Posterior cingulate gyrus (tissue), 11 donors: ENCODE measurements at regions not wholly inside any gene's neighbourhood (a gene's known extent, or its start where the extent isn't known, plus 50 kb on each side); places are given as distances from the start of the nearest gene placed in this dataset.

Experiments used
- DNase-seq, 10 donors: peaks; one replicate each; pipeline versions ENCODE4 v3.0.0 to v3.0.0-alpha.2; 2020 to 2021; ENCODE audit warnings: mixed read lengths in 3 of 10
- intact Hi-C: fragments of 100-400 bp; cut with DNase I; formaldehyde crosslinking; loops from one replicate; pipeline ENCODE4 v1.15.1; 2023

GRCh38 chr11:11020747-11021149 lies 162.9 kb upstream of the ZBED5 start:
- no peak for DNase-seq

GRCh38 chr11:11020219-11020726 lies 162.4 kb upstream of the ZBED5 start:
- DNase-seq: no peak
- intact Hi-C loops: loop anchor here (5.0 kb wide), 1 partner anchor 228 kb away; no protein-coding TSS in a partner anchor

More at GRCh38 chr11:11020747-11021149, 162.9 kb upstream of the ZBED5 start:
- intact Hi-C loops: loop anchor here (5.0 kb wide), 1 partner anchor 228 kb away; no protein-coding TSS in a partner anchor

- DNase-seq: no peak
- intact Hi-C loops: no loop called here
These were observed 159.1 kb upstream of the ZBED5 start for GRCh38 chr11:11016943-11017342.

GRCh38 chr11:11016068-11016467 lies 158.2 kb upstream of the ZBED5 start:
- intact Hi-C loops: no loop called here
- no peak for DNase-seq

- no peak for DNase-seq
- intact Hi-C loops: no loop called here
These were observed 153.8 kb upstream of the ZBED5 start for GRCh38 chr11:11011617-11012016.

- intact Hi-C loops: no loop called here
- DNase-seq: peak in 5 of 10 donors; percentile 26 to 86 (median 37)
These were observed 152.8 kb upstream of the ZBED5 start for GRCh38 chr11:11010624-11011127.

DNA sequence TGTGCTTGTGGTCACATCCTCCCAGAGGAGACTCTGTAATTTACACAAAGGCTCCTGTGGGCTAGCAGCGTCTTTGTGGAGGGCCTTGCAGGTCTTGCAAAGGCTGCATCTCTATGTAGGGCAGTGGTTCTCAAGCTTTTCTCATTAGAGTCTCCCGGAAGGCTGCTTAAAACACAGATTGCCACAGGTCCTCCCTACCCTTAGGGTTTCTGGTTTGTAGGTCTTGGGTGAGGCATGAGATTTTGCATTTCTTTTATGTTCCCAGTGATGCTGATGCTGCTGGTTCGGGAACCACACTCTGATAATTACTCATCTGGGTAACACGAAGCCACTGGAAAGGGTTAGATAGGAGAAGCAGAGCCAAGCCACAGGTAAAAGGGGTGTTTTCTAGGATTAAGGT lies 151.3 kb upstream of the ZBED5 start:
- no peak for DNase-seq
- intact Hi-C loops: no loop called here

DNA sequence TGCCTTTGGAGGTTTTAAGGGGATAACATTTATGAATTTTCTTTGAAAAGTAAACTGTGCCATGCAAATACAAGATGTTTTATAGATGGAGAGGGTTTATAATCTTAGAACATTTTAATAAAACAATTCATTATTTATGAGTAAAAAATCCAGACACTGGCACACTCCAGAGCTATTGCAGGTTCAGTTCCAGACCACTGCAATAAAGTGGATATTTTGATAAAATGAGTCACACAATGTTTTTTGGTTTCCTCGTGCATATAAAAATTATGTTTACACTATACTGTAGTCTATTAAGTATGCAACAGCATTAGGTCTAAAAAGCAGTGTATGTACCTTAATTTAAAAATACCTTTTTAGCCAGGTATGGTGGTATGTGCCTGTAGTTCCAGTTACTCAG lies 146.2 kb upstream of the ZBED5 start:
- no peak for DNase-seq
- intact Hi-C loops: no loop called here

- DNase-seq: no peak
- intact Hi-C loops: no loop called here
These were observed 145.4 kb upstream of the ZBED5 start for GRCh38 chr11:11003226-11003625.

DNA sequence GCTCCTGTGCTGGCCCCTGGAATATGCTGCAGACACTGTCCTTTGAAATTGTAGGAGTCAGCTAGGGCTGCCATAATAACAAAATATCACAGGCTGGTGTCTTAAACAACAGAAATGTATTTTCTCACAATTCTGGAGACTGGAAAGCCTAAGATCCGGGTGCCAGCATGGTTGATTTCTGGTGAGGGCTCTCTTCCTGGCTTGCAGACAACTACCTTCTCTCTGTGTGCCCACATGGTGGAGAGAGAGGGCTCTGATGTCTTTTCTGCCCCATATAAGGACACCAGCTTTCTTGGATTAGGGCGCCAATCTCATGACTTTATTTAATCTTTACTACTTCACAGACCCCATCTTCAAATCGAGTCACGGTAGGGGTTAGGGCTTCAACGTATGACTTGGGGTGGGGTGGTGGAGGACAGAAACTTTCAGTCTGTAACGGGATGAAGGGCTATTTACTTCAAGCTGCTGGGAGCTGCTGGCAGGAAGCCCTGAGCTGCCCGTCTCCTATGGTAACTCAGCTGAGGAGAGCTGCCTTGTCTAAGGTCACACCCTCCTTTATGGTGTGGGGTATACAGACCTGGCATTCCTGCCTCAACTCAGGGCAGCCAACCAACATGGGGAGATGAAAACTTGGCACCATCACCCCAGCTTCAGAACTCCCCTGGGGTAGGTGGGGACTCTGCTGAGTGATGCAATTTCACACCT lies 142.9 kb upstream of the ZBED5 start:
- no peak for DNase-seq

DNA sequence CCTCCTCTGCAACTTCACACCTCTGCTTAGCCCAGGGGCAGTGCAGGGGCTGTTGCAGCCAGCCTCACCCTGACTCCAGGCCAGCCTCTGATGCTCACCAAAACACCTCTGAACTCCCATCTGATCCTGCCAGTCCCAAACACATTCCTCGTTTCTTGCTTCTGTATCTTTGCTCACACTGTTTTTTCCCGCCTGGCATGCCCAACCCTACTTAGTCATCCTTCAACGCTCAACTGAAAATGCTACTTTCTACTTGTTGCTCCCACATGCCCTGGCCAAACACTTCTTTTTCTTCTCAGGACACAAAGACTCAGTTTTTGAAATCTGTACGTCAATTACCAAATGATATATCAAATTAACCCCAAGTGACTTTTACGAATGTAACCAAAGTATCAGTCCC lies 140.8 kb upstream of the ZBED5 start:
- intact Hi-C loops: no loop called here
- DNase-seq: no peak

More for the DNA sequence above, 142.9 kb upstream of the ZBED5 start:
- intact Hi-C loops: no loop called here

GRCh38 chr11:10996678-10997077 lies 138.8 kb upstream of the ZBED5 start:
- intact Hi-C loops: no loop called here
- no peak for DNase-seq

DNA sequence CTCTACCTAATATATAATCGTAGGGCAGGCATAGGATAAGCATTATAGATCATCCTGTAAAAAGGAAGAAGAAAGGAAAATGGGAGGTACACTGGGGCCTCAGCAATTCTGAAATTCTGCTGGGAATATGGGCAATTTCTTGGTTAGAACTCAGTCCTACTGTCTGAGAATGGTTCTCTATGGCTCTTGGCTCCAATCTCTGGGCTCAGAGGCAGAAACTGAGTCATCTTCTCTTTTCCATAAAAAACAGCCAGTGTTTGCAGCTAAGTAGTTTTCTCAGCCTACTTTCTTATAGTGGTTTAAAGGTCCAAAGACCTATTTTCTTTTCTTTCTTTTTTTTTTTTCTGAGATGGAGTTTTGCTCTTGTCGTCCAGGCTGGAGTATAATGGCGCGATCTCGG lies 135.8 kb upstream of the ZBED5 start:
- intact Hi-C loops: no loop called here
- DNase-seq: no peak

DNA sequence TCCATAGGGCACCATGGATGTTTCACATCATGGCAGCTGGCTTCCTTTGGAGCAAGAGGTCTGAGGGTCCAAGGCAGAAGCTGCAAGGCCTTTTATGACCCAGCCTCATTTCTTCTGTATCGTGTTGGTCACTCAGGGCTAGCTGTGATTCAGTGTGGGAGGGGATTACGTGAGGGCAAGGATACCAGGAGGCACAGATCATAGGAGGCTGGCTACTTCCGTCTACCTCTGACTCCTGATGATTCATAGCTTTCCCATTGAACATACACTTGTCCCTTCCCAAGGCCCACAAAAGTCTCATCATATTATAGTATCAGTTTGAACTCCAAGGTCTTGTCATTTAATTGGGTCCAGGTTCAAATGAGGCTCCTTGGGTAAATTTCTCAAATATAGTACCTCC lies 135.3 kb upstream of the ZBED5 start:
- intact Hi-C loops: no loop called here
- no peak for DNase-seq

DNA sequence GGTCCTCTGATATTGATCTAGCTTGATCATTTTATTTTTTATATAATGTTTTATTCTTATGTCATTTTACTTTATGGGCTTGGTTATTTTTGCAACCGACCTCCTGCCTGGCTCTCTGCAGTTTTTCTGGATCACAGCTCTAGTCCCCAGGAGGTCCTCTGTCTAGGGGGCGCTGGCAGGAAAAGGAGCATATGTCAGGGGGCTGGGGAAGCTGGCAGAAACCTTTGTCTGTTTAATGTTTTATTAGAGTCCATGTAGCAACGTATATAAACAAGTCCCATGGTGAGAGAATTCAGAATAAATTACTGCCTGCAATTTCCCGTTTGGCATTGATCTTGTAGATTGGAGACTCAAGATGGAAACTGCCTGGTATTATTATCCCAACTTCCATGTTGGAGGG lies 133.5 kb upstream of the ZBED5 start:
- DNase-seq: no peak
- intact Hi-C loops: no loop called here

- intact Hi-C loops: no loop called here
- DNase-seq: no peak
These were observed 132.9 kb upstream of the ZBED5 start for GRCh38 chr11:10990637-10991193.

DNA sequence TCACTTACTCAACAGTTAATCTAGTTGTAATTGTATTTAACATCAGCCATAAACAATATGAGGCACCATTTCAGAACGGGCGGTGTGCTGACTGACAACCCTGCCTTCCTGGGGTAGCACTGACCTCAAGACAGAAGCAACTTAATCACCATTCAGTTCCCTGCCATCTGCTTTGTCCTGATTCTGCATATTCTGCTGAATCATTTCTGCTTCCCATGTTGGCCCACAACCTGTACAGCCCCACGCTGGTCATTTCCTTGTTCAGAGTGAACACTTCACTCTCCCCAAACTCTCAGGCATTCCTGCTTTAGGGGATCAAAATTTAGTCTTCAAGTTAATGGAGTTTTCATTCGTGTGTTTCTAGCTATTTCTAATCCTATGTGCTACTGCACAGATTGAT lies 132.3 kb upstream of the ZBED5 start:
- intact Hi-C loops: no loop called here
- DNase-seq: no peak

DNA sequence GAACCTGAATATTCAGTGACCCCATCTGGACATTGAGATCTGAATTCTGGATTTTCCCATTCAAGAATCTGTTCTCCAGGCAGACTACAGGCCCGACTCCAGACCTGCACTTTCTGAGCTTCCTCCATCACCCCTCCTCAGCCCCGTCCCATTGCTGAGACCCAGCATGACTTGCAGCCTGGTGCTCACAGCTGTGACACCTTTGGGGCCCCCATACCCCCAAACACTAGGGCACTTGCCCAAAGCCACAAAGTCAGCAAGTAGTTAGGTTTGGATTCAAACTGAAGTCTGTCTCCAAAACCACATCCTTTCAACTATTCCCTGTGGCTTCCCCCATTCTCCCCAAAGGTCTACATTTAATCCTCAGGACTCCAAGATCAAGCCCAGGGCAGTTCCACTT lies 128.2 kb upstream of the ZBED5 start:
- intact Hi-C loops: no loop called here

GRCh38 chr11:10984742-10985141 lies 126.9 kb upstream of the ZBED5 start:
- intact Hi-C loops: no loop called here
- DNase-seq: no peak

More for the DNA sequence above, 128.2 kb upstream of the ZBED5 start:
- DNase-seq: no peak

- intact Hi-C loops: no loop called here
- DNase-seq: no peak
These were observed 126.4 kb upstream of the ZBED5 start for GRCh38 chr11:10984250-10984649.

DNA sequence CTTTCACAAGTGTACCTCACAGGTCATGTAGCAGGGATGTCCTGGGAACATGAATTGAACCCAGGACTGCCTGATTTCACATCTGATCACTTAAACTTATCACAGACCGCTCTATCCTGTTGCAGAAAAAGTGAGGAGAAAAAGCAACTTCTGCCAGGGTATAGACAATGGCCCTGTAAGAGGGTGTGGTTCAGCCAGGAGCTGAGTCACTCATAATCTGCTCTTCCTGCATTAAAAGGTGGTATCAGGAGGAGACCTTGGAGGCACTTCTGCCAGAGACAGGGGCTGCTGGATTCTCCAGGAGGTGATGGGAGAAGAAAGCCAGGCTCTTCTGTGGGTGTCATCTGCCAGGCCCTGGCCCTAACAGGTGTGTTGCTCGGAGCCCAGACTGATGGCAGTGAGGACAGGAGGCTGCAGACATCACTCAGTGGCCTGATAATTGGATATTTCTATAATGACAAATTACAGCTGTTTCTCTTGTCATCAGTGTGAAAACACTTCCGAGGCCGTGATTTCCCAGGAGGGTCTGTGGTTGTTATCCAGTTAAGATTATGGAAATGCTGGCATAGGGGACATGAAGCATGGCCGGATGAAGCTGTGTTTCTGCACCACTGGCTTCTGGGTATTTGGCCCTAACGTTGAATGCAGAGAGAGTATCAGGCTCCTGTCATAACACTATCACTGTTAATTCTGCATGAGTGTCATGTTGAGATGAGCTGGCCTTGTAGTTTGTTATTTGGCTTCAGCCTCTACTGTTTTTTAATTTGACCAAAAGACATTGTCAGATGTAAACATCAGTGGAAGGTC lies 125.1 kb upstream of the ZBED5 start:
- DNase-seq: no peak
- intact Hi-C loops: no loop called here
